NB4 (cell line): ENCODE measurements at regions not wholly inside any gene's neighbourhood (a gene's known extent, or its start where the extent isn't known, plus 50 kb on each side); places are given as distances from the start of the nearest gene placed in this dataset.

Source experiments
- CTCF ChIP-seq: IDR thresholded peaks from one replicate; pipeline ENCODE4 v1.5.1; 2012; ENCODE audit warnings: low read depth, low read length
- MAX ChIP-seq: IDR thresholded peaks from 2 replicates; pipeline ENCODE4 v1.6.1; 2011; ENCODE audit warnings: low read depth, low read length
- POLR2A ChIP-seq: IDR thresholded peaks from 2 replicates; pipeline ENCODE4 v1.6.1; 2011; ENCODE audit warnings: mild to moderate bottlenecking; ENCODE audit not compliant: insufficient read length; ENCODE audit errors: extremely low read depth

- no peak for TF ChIP-seq CTCF
- TF ChIP-seq POLR2A = no peak
- TF ChIP-seq MAX = no peak
Observed at GRCh38 chr15:62756326-62756994, 286.1 kb upstream of the TPM1 start.
